HG03060 (cell line): ENCODE measurements at regions not wholly inside any gene's neighbourhood (a gene's known extent, or its start where the extent isn't known, plus 50 kb on each side); places are given as distances from the start of the nearest gene placed in this dataset.
"Not testable (repeated sequence)": the region's sequence is repeated elsewhere in the genome, so short reads cannot be mapped to it uniquely, and the experiment has no call there.

Experiments
- ATAC-seq: cut with Tn5 transposase; IDR thresholded peaks from one replicate; pipeline ENCODE4 v1.9.1; 2021; ENCODE audit warnings: low read depth, moderate number of reproducible peaks; ENCODE audit not compliant: unreplicated experiment

DNA sequence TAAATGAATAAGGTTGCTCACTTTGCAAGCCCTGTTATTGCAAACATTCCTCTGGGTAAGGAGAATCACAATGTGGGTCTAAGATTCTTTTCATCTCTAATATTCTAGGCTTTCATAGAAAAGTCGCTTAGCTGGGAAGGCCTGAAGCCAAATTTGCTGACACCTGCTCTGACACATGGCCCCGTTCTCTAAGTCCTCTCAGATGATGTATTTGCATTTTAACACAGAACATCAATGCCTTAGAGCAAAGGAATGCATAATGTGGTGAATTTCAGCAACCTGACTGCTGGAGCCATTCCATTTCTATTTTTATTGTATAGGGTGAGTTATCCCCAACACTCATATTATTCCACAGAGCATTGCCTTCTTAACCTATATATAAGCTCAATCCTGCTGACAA, 682.1 kb upstream of the NRP1 start:
- ATAC-seq, result no peak

- no peak for ATAC-seq
These were observed 681.2 kb upstream of the NRP1 start for GRCh38 chr10:34015700-34016099.

DNA sequence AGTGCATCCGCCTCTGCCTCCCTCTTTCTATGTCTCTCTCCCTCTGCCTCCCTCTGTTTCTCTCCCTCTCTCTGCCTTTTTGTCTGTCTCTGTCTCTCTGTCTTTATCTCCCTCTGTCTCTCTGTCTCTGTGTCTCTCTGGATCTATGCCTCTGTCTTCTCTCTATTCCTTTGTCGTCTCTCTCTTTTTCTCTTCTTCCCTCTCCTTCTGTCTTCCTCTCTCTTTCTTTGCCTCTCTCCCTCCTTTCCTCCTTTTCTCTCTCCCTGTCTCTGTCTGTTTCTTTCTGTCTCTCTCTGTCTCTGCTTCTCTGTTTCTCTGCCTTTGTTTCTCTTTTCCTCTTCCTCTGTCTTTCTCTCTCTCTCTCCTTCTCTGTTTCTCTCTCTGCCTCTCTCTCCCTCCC, 678.8 kb upstream of the NRP1 start:
- no peak for ATAC-seq

GRCh38 chr10:34010891-34011290, 676.4 kb upstream of the NRP1 start:
- no peak for ATAC-seq

DNA sequence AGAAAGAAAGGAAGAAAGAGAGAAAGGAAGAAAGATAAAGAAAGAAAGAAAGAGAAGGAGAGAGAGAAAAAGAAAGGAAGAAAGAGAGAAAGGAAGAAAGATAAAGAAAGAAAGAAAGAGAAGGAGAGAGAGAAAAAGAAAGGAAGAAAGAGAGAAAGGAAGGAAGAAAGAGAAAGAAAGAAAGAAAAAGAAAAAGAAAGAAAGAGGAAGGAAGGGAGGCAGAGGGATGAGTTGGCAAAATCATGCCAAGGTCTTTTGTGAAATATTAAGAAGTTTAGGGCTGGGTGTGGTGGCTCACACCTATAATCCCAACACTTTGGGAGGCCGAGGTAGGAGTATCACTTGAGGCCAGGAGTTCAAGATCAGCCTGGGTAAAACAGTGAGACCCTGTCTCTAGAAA, 675.8 kb upstream of the NRP1 start:
- not testable (repeated sequence) for ATAC-seq

DNA sequence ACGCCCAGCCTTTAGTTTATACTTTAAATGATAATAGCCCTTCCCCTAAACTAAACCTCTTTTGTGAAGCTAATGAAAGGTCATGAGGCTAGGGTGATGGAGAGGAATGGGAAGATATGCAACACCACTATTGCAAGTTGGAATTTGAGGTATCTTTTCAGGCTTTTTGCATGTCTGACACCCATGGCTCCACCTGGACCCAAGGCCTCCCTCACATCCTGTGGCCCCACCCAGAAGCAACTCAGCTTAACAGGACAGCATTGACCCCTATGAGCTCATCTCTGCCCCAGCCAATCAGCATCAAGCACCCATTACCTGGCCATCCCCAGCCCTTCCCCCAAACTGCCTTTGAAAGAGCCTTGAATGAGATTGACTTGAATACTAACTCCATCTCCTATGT, 674.2 kb upstream of the NRP1 start:
- no peak for ATAC-seq

- ATAC-seq, result no peak
These were observed 672.0 kb upstream of the NRP1 start for GRCh38 chr10:34006471-34006870.

DNA sequence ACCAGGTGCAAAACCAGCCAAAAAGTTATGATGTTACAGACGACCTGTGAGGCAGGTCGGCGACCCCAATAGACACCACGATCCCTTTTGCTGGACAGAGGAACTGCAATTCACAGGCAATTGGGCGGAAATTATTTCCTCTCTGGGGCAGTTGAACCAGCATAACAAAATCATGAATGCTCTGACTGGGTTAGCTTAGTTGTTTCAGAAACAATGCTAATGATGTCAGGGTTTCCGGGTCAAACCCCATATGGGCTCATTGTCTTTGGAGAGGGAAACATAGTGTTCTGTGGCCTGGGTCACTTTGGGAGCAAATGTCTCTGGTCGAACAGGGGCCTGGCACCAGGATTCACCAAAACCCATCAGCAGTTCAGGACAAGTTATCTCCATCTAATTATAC, 669.1 kb upstream of the NRP1 start:
- no peak for ATAC-seq

GRCh38 chr10:34002896-34003295, 668.4 kb upstream of the NRP1 start:
- ATAC-seq, result no peak

DNA sequence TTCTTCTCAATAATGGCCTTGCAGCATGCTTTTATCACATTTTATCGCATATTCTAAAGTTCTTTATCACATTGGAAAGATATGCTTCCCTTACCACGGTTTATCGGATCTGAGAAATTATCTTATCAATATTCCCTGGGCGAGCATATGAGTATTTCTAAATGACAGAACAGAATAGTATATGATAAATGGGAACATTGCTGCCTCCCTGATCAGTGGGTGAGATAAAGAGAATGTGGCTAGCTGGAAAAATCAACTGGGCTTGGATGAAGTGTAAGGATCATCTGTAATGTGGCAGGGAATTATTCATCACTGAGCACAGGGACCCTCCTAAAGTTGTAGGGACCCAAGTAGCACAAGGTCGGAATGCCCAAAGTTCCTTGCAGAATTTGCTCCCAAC, 667.4 kb upstream of the NRP1 start:
- no peak for ATAC-seq

DNA sequence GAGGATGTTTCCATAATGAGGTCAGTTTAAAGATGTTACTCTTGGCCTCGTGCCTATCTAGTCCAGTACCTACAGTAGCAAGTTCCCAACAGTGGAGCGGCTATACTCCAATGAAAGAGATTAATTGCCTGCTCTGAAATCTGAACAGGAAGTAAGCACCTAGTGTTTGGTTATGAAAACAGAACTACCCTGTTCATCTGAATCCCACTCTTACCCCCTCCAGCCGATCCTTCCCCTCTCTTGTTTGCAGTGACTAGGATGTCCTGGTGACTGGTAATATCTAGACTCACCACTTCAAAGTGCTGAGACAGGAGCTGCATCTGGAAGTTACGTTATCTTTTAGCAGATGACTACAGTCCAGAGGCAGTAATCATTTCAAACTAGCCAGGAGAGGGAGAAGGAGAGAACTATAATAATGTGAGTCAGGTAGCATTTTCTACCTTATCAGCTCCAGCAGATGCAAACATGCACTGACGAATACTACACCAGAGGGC, 666.7 kb upstream of the NRP1 start:
- no peak for ATAC-seq

DNA sequence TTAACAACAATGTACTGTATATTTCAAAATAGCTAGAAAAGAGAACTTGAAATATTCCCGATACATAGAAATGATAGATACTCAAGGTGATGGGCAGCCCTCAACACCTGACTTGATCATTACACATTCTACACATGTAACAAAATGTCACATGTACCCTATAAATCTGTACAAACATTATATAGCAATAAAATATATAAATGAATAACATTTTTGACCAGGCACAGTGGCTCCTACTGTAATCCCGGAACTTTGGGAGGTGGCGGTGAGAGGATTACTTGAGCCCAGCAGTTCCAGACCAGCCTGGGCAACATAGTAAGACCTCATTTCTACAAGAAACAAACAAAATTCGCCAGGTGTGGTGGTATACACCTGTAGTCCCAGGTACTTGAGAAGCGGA, 659.5 kb upstream of the NRP1 start:
- no peak for ATAC-seq

DNA sequence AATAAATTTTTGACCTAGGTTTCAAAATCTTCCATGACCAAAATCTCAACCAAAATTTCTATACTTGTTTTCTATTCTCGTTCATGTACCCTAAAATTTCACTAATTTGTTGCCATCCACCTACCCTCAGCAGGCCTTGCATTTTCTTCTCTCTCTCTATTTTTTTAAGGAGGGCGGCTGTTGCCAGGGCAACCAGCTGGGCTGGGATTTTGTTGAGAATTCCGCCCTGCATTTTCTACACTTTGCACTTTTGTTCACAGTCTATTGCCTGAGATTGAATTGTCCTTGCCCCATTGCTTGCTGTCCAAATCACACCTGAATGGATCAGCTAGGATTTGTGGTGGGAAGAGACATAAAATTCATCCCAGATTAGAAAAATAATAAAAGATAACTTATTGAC, 657.5 kb upstream of the NRP1 start:
- ATAC-seq, result no peak

DNA sequence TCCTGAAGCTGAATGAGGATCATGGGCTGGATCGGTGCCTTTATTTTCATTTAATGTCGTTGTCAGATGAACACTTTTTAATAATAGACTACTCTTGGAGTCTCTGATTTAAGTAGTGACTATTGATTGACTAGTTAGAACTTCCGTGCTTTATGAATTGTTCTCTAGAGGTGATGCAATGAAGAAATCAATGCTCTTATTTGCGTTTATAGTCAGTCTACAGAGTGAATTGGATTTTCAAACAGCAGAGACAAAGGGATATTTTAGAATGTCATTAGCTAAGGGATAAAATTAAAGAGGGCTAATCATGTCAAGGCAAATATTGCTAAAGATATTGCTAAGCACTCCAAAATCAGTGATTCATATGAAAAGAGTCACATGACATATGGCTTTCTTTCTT, 652.0 kb upstream of the NRP1 start:
- ATAC-seq, result no peak

GRCh38 chr10:33986016-33986415, 651.5 kb upstream of the NRP1 start:
- no peak for ATAC-seq

DNA sequence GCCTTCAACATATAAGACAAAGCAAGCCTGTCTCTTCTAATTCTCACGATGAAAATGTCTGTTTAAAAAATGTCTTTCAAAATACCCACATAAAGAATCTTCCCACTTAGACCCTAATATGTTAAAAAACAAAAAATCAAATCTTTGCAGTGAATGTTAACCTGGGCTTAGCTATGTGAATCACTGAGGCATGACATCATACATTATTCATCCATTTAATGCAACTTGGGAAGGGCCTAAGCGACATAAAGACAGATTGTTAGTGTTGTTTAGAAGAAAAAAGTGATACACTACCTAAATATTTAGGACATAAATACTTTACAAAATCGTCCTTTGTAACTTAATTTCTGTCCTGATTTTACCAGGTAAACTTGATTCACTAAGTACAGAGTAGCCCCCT, 648.5 kb upstream of the NRP1 start:
- no peak for ATAC-seq

- no peak for ATAC-seq
These were observed 646.8 kb upstream of the NRP1 start for GRCh38 chr10:33981301-33981700.

- ATAC-seq, result no peak
These were observed 644.7 kb upstream of the NRP1 start for GRCh38 chr10:33979195-33979594.

DNA sequence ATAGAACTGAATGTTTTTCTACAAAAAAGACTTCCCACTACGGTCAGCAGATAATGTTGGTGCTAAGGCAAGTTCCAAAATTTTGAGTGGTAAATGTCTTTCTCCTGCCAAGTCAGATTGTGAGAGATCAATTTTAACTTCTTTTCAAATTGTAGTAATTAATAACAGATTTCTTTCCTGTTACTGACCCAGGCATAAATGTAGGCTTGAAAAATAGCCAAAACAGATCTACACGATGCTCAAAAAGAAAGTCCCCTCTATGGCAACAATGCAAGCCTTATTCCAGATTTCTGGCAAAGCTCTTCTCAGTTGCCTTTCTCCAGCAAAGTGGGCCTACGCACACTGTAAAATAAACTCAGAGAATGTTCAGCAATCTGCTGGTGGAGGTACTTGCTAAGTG, 641.0 kb upstream of the NRP1 start:
- ATAC-seq, result no peak

DNA sequence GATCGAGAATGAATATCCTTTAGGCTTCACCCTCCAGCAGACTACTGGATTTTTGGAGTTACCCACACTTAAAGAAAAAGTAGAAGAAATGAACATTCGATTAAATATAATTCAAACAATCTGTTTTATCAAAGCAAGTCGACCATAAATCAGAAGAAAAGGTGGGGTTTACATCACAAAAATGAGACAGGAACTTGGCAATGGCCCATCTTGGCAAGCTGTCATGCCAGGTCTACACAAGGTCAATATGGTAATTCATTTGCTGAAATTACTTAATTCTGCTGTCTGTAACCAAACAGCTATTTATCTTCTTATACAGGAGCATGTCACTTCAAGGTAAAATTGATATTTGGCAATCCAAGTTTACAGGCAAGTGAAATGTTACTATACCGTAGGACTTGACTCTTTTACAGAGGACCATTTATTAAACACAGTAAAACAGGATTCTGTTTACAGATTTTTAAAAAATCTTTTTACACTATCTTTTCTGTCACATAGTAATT, 640.6 kb upstream of the NRP1 start:
- no peak for ATAC-seq

DNA sequence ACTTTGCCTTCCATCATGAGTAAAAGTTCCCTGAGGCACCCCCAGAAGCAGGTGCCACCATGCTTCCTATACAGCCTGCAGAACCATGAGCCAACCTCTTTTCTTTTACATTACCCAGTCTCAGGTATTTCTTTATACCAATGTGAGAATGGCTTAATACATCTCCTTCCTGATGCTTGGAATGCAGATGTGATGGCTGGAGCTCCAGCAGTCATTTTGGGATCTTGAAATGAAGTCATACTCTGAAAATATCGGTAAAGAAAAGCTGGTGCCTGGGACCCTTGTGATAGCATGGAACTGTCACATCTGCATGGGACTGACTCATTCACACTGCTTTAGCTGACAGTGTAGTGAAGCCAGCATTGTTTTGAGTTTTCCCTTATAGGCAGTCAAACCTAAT, 634.5 kb upstream of the NRP1 start:
- ATAC-seq, result no peak

DNA sequence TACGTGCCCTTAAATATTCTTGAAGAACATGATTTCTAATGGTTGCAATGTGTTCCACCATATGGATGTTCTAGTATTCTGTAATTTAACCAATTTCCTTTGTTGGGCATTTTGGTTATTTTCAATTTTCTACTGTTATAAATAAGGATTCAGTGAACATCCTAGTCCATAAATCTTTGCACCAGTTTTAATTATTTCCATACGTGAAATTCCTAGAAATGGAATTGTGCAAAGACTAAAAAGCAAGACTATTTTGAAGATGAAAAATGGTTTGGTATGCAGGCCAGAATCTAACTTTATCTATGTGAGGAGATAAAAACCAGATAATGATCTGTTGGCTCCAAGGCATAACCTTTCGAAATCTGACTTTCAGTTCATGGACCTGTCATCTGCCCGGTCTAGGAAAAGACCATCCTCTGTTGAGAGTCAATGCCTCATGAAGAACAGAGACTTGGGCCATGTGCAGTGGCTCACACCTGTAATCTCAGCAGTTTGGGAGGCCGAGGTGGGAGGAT, 633.2 kb upstream of the NRP1 start:
- ATAC-seq, result no peak

GRCh38 chr10:33966946-33967345, 632.5 kb upstream of the NRP1 start:
- no peak for ATAC-seq
